ENCODE measurements at regions not wholly inside any gene's neighbourhood (a gene's known extent, or its start where the extent isn't known, plus 50 kb on each side); places are given as distances from the start of the nearest gene placed in this dataset.
"Not testable (repeated sequence)": the region's sequence is repeated elsewhere in the genome, so short reads cannot be mapped to it uniquely, and the experiment has no call there.

- Mint-ChIP-seq H3K27ac (no peak overlapping the region), H3K4me1 (no peaks in the 10 kb centered on the region), H3K36me3 (ENCODE audit: low read depth) (no peaks in the 10 kb centered on the region), H3K4me3 (no peak overlapping the region), H3K27me3 (peaks cover 26% of the 10 kb centered on the region), H3K9me3 (no peaks in the 10 kb centered on the region)
- no peak for ATAC-seq (replicated peaks)
These were observed 235.9 kb upstream of the PODXL start for GRCh38 chr7:131792311-131792710.

GRCh38 chr7:131787101-131787500, 230.7 kb upstream of the PODXL start:
- H3K4me3 Mint-ChIP-seq, result no peak overlapping the region
- H3K4me1 Mint-ChIP-seq, result no peaks in the 10 kb centered on the region
- H3K27ac Mint-ChIP-seq, result no peak overlapping the region

GRCh38 chr7:131786204-131786603, 229.8 kb upstream of the PODXL start:
- no peaks in the 10 kb centered on the region for H3K4me1 Mint-ChIP-seq
- ATAC-seq (replicated peaks), result no peak
- H3K4me3 Mint-ChIP-seq, result no peak overlapping the region
- H3K36me3 Mint-ChIP-seq (ENCODE audit: low read depth), result no peaks in the 10 kb centered on the region
- no peak overlapping the region for H3K27ac Mint-ChIP-seq
- peaks cover 23% of the 10 kb centered on the region for H3K27me3 Mint-ChIP-seq
- H3K9me3 Mint-ChIP-seq, result no peaks in the 10 kb centered on the region

More at GRCh38 chr7:131787101-131787500, 230.7 kb upstream of the PODXL start:
- no peak for ATAC-seq (replicated peaks)
- Mint-ChIP-seq H3K27me3 (peaks cover 19% of the 10 kb centered on the region), H3K36me3 (ENCODE audit: low read depth) (no peaks in the 10 kb centered on the region), H3K9me3 (no peaks in the 10 kb centered on the region)

GRCh38 chr7:131778601-131779000, 222.2 kb upstream of the PODXL start:
- Mint-ChIP-seq H3K27ac (no peak overlapping the region), H3K27me3 (peaks cover 16% of the 10 kb centered on the region), H3K9me3 (no peaks in the 10 kb centered on the region), H3K4me1 (no peaks in the 10 kb centered on the region), H3K36me3 (ENCODE audit: low read depth) (no peaks in the 10 kb centered on the region), H3K4me3 (no peak overlapping the region)
- no peak for ATAC-seq (replicated peaks)

GRCh38 chr7:131774419-131775220, 218.2 kb upstream of the PODXL start:
- no peaks in the 10 kb centered on the region for H3K9me3 Mint-ChIP-seq
- no peak overlapping the region for H3K27ac Mint-ChIP-seq
- H3K27me3 Mint-ChIP-seq, result peaks cover 14% of the 10 kb centered on the region
- no peak overlapping the region for H3K4me3 Mint-ChIP-seq
- no peak for ATAC-seq (replicated peaks)
- H3K4me1 Mint-ChIP-seq, result no peaks in the 10 kb centered on the region
- H3K36me3 Mint-ChIP-seq (ENCODE audit: low read depth), result no peaks in the 10 kb centered on the region

- H3K27ac Mint-ChIP-seq, result no peak overlapping the region
- H3K36me3 Mint-ChIP-seq (ENCODE audit: low read depth), result no peaks in the 10 kb centered on the region
- no peak overlapping the region for H3K4me3 Mint-ChIP-seq
- H3K27me3 Mint-ChIP-seq, result peaks cover 22% of the 10 kb centered on the region
- no peak for ATAC-seq (replicated peaks)
- H3K9me3 Mint-ChIP-seq, result no peaks in the 10 kb centered on the region
- no peaks in the 10 kb centered on the region for H3K4me1 Mint-ChIP-seq
These were observed 217.0 kb upstream of the PODXL start for GRCh38 chr7:131773413-131773812.

GRCh38 chr7:131769241-131769640, 212.8 kb upstream of the PODXL start:
- H3K27ac Mint-ChIP-seq, result no peak overlapping the region
- no peak overlapping the region for H3K4me3 Mint-ChIP-seq
- no peak for ATAC-seq (replicated peaks)
- H3K4me1 Mint-ChIP-seq, result no peaks in the 10 kb centered on the region
- no peaks in the 10 kb centered on the region for H3K9me3 Mint-ChIP-seq
- peaks cover 20% of the 10 kb centered on the region for H3K27me3 Mint-ChIP-seq
- no peaks in the 10 kb centered on the region for H3K36me3 Mint-ChIP-seq (ENCODE audit: low read depth)

- Mint-ChIP-seq H3K4me1 (no peaks in the 10 kb centered on the region), H3K27me3 (peaks cover 21% of the 10 kb centered on the region), H3K27ac (no peak overlapping the region), H3K36me3 (ENCODE audit: low read depth) (no peaks in the 10 kb centered on the region), H3K4me3 (no peak overlapping the region), H3K9me3 (no peaks in the 10 kb centered on the region)
- ATAC-seq (replicated peaks), result no peak
These were observed 211.2 kb upstream of the PODXL start for GRCh38 chr7:131767591-131767990.

- no peaks in the 10 kb centered on the region for H3K4me1 Mint-ChIP-seq
- no peak for ATAC-seq (replicated peaks)
- H3K36me3 Mint-ChIP-seq (ENCODE audit: low read depth), result no peaks in the 10 kb centered on the region
- no peak overlapping the region for H3K4me3 Mint-ChIP-seq
- peaks cover 21% of the 10 kb centered on the region for H3K27me3 Mint-ChIP-seq
- H3K9me3 Mint-ChIP-seq, result no peaks in the 10 kb centered on the region
- no peak overlapping the region for H3K27ac Mint-ChIP-seq
These were observed 209.1 kb upstream of the PODXL start for GRCh38 chr7:131765575-131765974.

- no peaks in the 10 kb centered on the region for H3K36me3 Mint-ChIP-seq (ENCODE audit: low read depth)
- H3K27me3 Mint-ChIP-seq, result peaks cover 30% of the 10 kb centered on the region
- H3K4me3 Mint-ChIP-seq, result no peak overlapping the region
- H3K9me3 Mint-ChIP-seq, result no peaks in the 10 kb centered on the region
- H3K4me1 Mint-ChIP-seq, result no peaks in the 10 kb centered on the region
- H3K27ac Mint-ChIP-seq, result no peak overlapping the region
- ATAC-seq (replicated peaks), result no peak
These were observed 207.8 kb upstream of the PODXL start for GRCh38 chr7:131764143-131764775.

GRCh38 chr7:131762753-131763152, 206.3 kb upstream of the PODXL start:
- no peaks in the 10 kb centered on the region for H3K4me1 Mint-ChIP-seq
- ATAC-seq (replicated peaks), result no peak

GRCh38 chr7:131755801-131756200, 199.4 kb upstream of the PODXL start:
- not testable (repeated sequence) for H3K4me3 Mint-ChIP-seq; ATAC-seq (replicated peaks); H3K36me3 Mint-ChIP-seq (ENCODE audit: low read depth); H3K4me1 Mint-ChIP-seq; H3K27ac Mint-ChIP-seq; H3K9me3 Mint-ChIP-seq
- peaks cover 21% of the 10 kb centered on the region for H3K27me3 Mint-ChIP-seq

More at GRCh38 chr7:131762753-131763152, 206.3 kb upstream of the PODXL start:
- Mint-ChIP-seq H3K27ac (no peak overlapping the region), H3K27me3 (peaks cover 25% of the 10 kb centered on the region), H3K36me3 (ENCODE audit: low read depth) (no peaks in the 10 kb centered on the region), H3K4me3 (no peak overlapping the region), H3K9me3 (no peaks in the 10 kb centered on the region)

GRCh38 chr7:131753620-131754222, 197.3 kb upstream of the PODXL start:
- Mint-ChIP-seq H3K4me3 (no peak overlapping the region), H3K27me3 (peaks cover 8% of the 10 kb centered on the region), H3K4me1 (no peaks in the 10 kb centered on the region), H3K9me3 (no peaks in the 10 kb centered on the region), H3K36me3 (ENCODE audit: low read depth) (no peaks in the 10 kb centered on the region), H3K27ac (no peak overlapping the region)
- ATAC-seq (replicated peaks), result no peak

- peaks cover 16% of the 10 kb centered on the region for H3K27me3 Mint-ChIP-seq
- ATAC-seq (replicated peaks), result no peak
- no peak overlapping the region for H3K4me3 Mint-ChIP-seq
- no peaks in the 10 kb centered on the region for H3K9me3 Mint-ChIP-seq
- no peaks in the 10 kb centered on the region for H3K36me3 Mint-ChIP-seq (ENCODE audit: low read depth)
- no peaks in the 10 kb centered on the region for H3K4me1 Mint-ChIP-seq
- H3K27ac Mint-ChIP-seq, result no peak overlapping the region
These were observed 191.3 kb upstream of the PODXL start for GRCh38 chr7:131747658-131748232.

All from activated T-helper 17 cell treated with anti-CD3 and anti-CD28 coated beads, Interleukin-2, amount 50 U/mL, for 72 hours (primary cell).